ENCODE measurements at regions not wholly inside any gene's neighbourhood (a gene's known extent, or its start where the extent isn't known, plus 50 kb on each side); places are given as distances from the start of the nearest gene placed in this dataset.

GRCh38 chr11:28483072-28483867 is 375.1 kb downstream of the METTL15 start:
- DNase-seq (no peak), ATAC-seq (no peak)
- intact Hi-C loops (cut with DNase I), result no loop called here

GRCh38 chr11:28482666-28483065 is 374.5 kb downstream of the METTL15 start:
- DNase-seq (no peak), ATAC-seq (no peak)
- intact Hi-C loops (cut with DNase I), result no loop called here

GRCh38 chr11:28481616-28482480 is 373.7 kb downstream of the METTL15 start:
- no peak for ATAC-seq
- no peak for DNase-seq

GRCh38 chr11:28480406-28480805 is 372.2 kb downstream of the METTL15 start:
- intact Hi-C loops (cut with DNase I), result no loop called here
- DNase-seq (no peak), ATAC-seq (no peak)

More at GRCh38 chr11:28481616-28482480, 373.7 kb downstream of the METTL15 start:
- intact Hi-C loops (cut with DNase I), result no loop called here

- ATAC-seq, result no peak
- intact Hi-C loops (cut with DNase I), result no loop called here
- DNase-seq, result no peak
These were observed 368.7 kb downstream of the METTL15 start for GRCh38 chr11:28476864-28477263.

GRCh38 chr11:28476049-28476448 is 367.9 kb downstream of the METTL15 start:
- DNase-seq (no peak), ATAC-seq (peak; percentile 45 to 91)
- intact Hi-C loops (cut with DNase I), result no loop called here

GRCh38 chr11:28472904-28473303 is 364.7 kb downstream of the METTL15 start:
- intact Hi-C loops (cut with DNase I), result no loop called here
- ATAC-seq (no peak), DNase-seq (no peak)

- intact Hi-C loops (cut with DNase I), result no loop called here
- ATAC-seq (no peak), DNase-seq (no peak)
These were observed 363.3 kb downstream of the METTL15 start for GRCh38 chr11:28471537-28471936.

- intact Hi-C loops (cut with DNase I), result no loop called here
- ATAC-seq, result no peak
- DNase-seq, result no peak
These were observed 362.0 kb downstream of the METTL15 start for GRCh38 chr11:28470180-28470579.

- ATAC-seq (no peak), DNase-seq (no peak)
- intact Hi-C loops (cut with DNase I), result no loop called here
These were observed 358.3 kb downstream of the METTL15 start for GRCh38 chr11:28466506-28466905.

GRCh38 chr11:28464252-28464867 is 356.2 kb downstream of the METTL15 start:
- no peak for ATAC-seq
- intact Hi-C loops (cut with DNase I), result no loop called here

GRCh38 chr11:28463826-28464225 is 355.6 kb downstream of the METTL15 start:
- no peak for ATAC-seq
- no peak for DNase-seq
- intact Hi-C loops (cut with DNase I), result no loop called here

More at GRCh38 chr11:28464252-28464867, 356.2 kb downstream of the METTL15 start:
- no peak for DNase-seq

- DNase-seq (no peak), ATAC-seq (no peak)
- intact Hi-C loops (cut with DNase I), result no loop called here
These were observed 353.7 kb downstream of the METTL15 start for GRCh38 chr11:28461846-28462245.

GRCh38 chr11:28461338-28461737 is 353.1 kb downstream of the METTL15 start:
- intact Hi-C loops (cut with DNase I), result no loop called here
- no peak for DNase-seq
- peak in 1 of 2 donors; percentile 70 for ATAC-seq

- DNase-seq (no peak), ATAC-seq (no peak)
- intact Hi-C loops (cut with DNase I), result no loop called here
These were observed 352.2 kb downstream of the METTL15 start for GRCh38 chr11:28460348-28460747.

- DNase-seq (no peak), ATAC-seq (no peak)
- intact Hi-C loops (cut with DNase I), result no loop called here
These were observed 351.7 kb downstream of the METTL15 start for GRCh38 chr11:28459912-28460311.

- ATAC-seq, result no peak
These were observed 349.4 kb downstream of the METTL15 start for GRCh38 chr11:28457481-28458065.

GRCh38 chr11:28448186-28448585 is 340.0 kb downstream of the METTL15 start:
- DNase-seq (no peak), ATAC-seq (no peak)
- intact Hi-C loops (cut with DNase I), result no loop called here

More at GRCh38 chr11:28457481-28458065, 349.4 kb downstream of the METTL15 start:
- no peak for DNase-seq
- intact Hi-C loops (cut with DNase I), result no loop called here

GRCh38 chr11:28447226-28447625 is 339.0 kb downstream of the METTL15 start:
- DNase-seq, result no peak
- intact Hi-C loops (cut with DNase I), result no loop called here
- ATAC-seq, result no peak

GRCh38 chr11:28442131-28442530 is 333.9 kb downstream of the METTL15 start:
- DNase-seq (no peak), ATAC-seq (no peak)
- intact Hi-C loops (cut with DNase I), result no loop called here
